GM06990 (cell line): ENCODE measurements at regions not wholly inside any gene's neighbourhood (a gene's known extent, or its start where the extent isn't known, plus 50 kb on each side); places are given as distances from the start of the nearest gene placed in this dataset.

ENCODE experiments used
- DNase-seq: peaks from one replicate; pipeline ENCODE4 v3.0.0-alpha.2; 2011; ENCODE audit not compliant: insufficient read length; ENCODE audit errors: extremely low read depth
- H3K27me3 ChIP-seq: replicated peaks from 2 replicates; pipeline ENCODE4 v1.6.0; 2011; ENCODE audit warnings: low read length; ENCODE audit not compliant: control insufficient read depth, insufficient read depth
- H3K36me3 ChIP-seq: 2 replicates; pipeline ENCODE4 v1.5.1; 2011; ENCODE audit warnings: low read length; ENCODE audit not compliant: control insufficient read depth, insufficient read depth
- H3K4me3 ChIP-seq: replicated peaks from 2 replicates; pipeline ENCODE4 v1.5.1; 2011; ENCODE audit warnings: low read depth, mild to moderate bottlenecking, control low read depth, low read length
- CTCF ChIP-seq: IDR thresholded peaks from 2 replicates; pipeline ENCODE4 v1.5.1; 2011; ENCODE audit warnings: low read length, control low read depth, mild to moderate bottlenecking, inconsistent platforms; ENCODE audit not compliant: insufficient read depth, poor library complexity, severe bottlenecking

- H3K36me3 ChIP-seq: no peaks in the 10 kb centered on the region
- TF ChIP-seq CTCF: no peak
- H3K4me3 ChIP-seq: no peak overlapping the region
- H3K27me3 ChIP-seq: no peaks in the 10 kb centered on the region
- DNase-seq: no peak
Observed at GRCh38 chr5:173807181-173807655, 80.9 kb upstream of the CPEB4 start.

- no peaks in the 10 kb centered on the region for H3K36me3 ChIP-seq
- no peak for DNase-seq
- H3K27me3 ChIP-seq: no peaks in the 10 kb centered on the region
- TF ChIP-seq CTCF: no peak
- H3K4me3 ChIP-seq: no peak overlapping the region
Observed at GRCh38 chr5:173808079-173808808, 79.9 kb upstream of the CPEB4 start.

GRCh38 chr5:173809014-173809413 lies 79.1 kb upstream of the CPEB4 start:
- Histone ChIP-seq H3K4me3 (no peak overlapping the region), H3K36me3 (no peaks in the 10 kb centered on the region), H3K27me3 (no peaks in the 10 kb centered on the region)
- TF ChIP-seq CTCF: no peak
- DNase-seq: no peak

GRCh38 chr5:173812811-173813550 lies 75.2 kb upstream of the CPEB4 start:
- Histone ChIP-seq H3K27me3 (no peaks in the 10 kb centered on the region), H3K4me3 (no peak overlapping the region), H3K36me3 (no peaks in the 10 kb centered on the region)
- no peak for TF ChIP-seq CTCF
- DNase-seq: no peak

- Histone ChIP-seq H3K4me3 (no peak overlapping the region), H3K27me3 (no peaks in the 10 kb centered on the region), H3K36me3 (no peaks in the 10 kb centered on the region)
- no peak for TF ChIP-seq CTCF
- no peak for DNase-seq
Observed at GRCh38 chr5:173814053-173814452, 74.1 kb upstream of the CPEB4 start.
